Tibial artery (tissue), 4 donors: ENCODE measurements at regions not wholly inside any gene's neighbourhood (a gene's known extent, or its start where the extent isn't known, plus 50 kb on each side); places are given as distances from the start of the nearest gene placed in this dataset.

ENCODE experiments used
- DNase-seq, 2 donors: peaks; one replicate each; pipeline ENCODE4 v3.0.0-alpha.2; 2019
- H3K27ac ChIP-seq, 2 donors: fragments of 200-600 bp; sonication (generic) in 1 of 2; 1 replicate in 1 of 2; 2 replicates in 1 of 2; pipeline ENCODE4 v1.5.1; 2018 to 2019; ENCODE audit warnings: mild to moderate bottlenecking in 1 of 2
- H3K27me3 ChIP-seq, 2 donors: fragments of 200-600 bp; sonication (generic) in 1 of 2; one replicate each; pipeline versions ENCODE4 v1.5.1 to v1.6.0; 2016 to 2019
- H3K36me3 ChIP-seq, 3 donors: fragments of 200-600 bp; sonication (generic) in 2 of 3; one replicate each; pipeline ENCODE4 v1.5.1; 2016 to 2019; ENCODE audit warnings: mild to moderate bottlenecking in 2 of 3
- H3K4me1 ChIP-seq, 4 donors: fragments of 200-600 bp; sonication (generic) in 2 of 4; 1 replicate in 3 of 4; 2 replicates in 1 of 4; pipeline ENCODE4 v1.5.1; 2016 to 2019
- H3K4me3 ChIP-seq, 2 donors: fragments of 200-600 bp; sonication (generic) in 1 of 2; 1 replicate in 1 of 2; 2 replicates in 1 of 2; pipeline ENCODE4 v1.5.1; 2018 to 2019; ENCODE audit warnings: mild to moderate bottlenecking in 2 of 2
- H3K9me3 ChIP-seq, 3 donors: fragments of 200-600 bp; sonication (generic) in 1 of 3; one replicate each; pipeline ENCODE4 v1.5.1; 2016 to 2019
- CTCF ChIP-seq, 2 experiments: fragments of 200-600 bp in 1 of 2; fragments of 450-650 bp in 1 of 2; IDR thresholded peaks; one replicate each; pipeline ENCODE4 v1.5.1; 2017 to 2019; ENCODE audit warnings: antibody characterized with exemption in 2 of 2, mild to moderate bottlenecking in 1 of 2, moderate library complexity in 1 of 2
- intact Hi-C: fragments of 100-400 bp; cut with DNase I; formaldehyde crosslinking; loops from one replicate; pipeline ENCODE4 v1.15.0; 2023; ENCODE audit warnings: low total_unique reads

GRCh38 chr9:79880626-79881025 lies 308.9 kb downstream of the TLE4 start:
- Histone ChIP-seq H3K27ac (no peak overlapping the region), H3K27me3 (no peaks in the 10 kb centered on the region), H3K4me3 (no peak overlapping the region), H3K36me3 (no peaks in the 10 kb centered on the region), H3K9me3 (no peaks in the 10 kb centered on the region), H3K4me1 (no peaks in the 10 kb centered on the region)
- intact Hi-C loops: no loop called here
- TF ChIP-seq CTCF (IDR thresholded peaks at IDR 0.05): no peak
- no peak for DNase-seq

GRCh38 chr9:79877943-79878602 lies 306.3 kb downstream of the TLE4 start:
- H3K4me1 ChIP-seq: no peaks in the 10 kb centered on the region
- H3K27ac ChIP-seq: no peak overlapping the region
- DNase-seq: no peak
- no peak overlapping the region for H3K4me3 ChIP-seq
- intact Hi-C loops: no loop called here
- no peaks in the 10 kb centered on the region for H3K36me3 ChIP-seq
- TF ChIP-seq CTCF (IDR thresholded peaks at IDR 0.05): no peak
- H3K9me3 ChIP-seq: no peaks in the 10 kb centered on the region
- no peaks in the 10 kb centered on the region for H3K27me3 ChIP-seq

- intact Hi-C loops: no loop called here
- H3K27ac ChIP-seq: no peak overlapping the region
- no peak for DNase-seq
- H3K36me3 ChIP-seq: no peaks in the 10 kb centered on the region
- no peaks in the 10 kb centered on the region for H3K9me3 ChIP-seq
- H3K4me1 ChIP-seq: no peaks in the 10 kb centered on the region
- H3K27me3 ChIP-seq: no peaks in the 10 kb centered on the region
- TF ChIP-seq CTCF (IDR thresholded peaks at IDR 0.05): no peak
- H3K4me3 ChIP-seq: no peak overlapping the region
These were observed 296.9 kb downstream of the TLE4 start for GRCh38 chr9:79868567-79869189.

- intact Hi-C loops: no loop called here
- no peak for TF ChIP-seq CTCF (IDR thresholded peaks at IDR 0.05)
- peaks cover 0 to 2% (median 0%) of the 10 kb centered on the region in 3 donors for H3K9me3 ChIP-seq
- no peaks in the 10 kb centered on the region for H3K27me3 ChIP-seq
- H3K4me1 ChIP-seq: no peaks in the 10 kb centered on the region
- no peak overlapping the region for H3K27ac ChIP-seq
- no peak overlapping the region for H3K4me3 ChIP-seq
- DNase-seq: no peak
- H3K36me3 ChIP-seq: no peaks in the 10 kb centered on the region
These were observed 291.4 kb downstream of the TLE4 start for GRCh38 chr9:79862921-79863890.

- no peak for DNase-seq
- intact Hi-C loops: no loop called here
- H3K27ac ChIP-seq: no peak overlapping the region
- peaks cover 0 to 2% (median 0%) of the 10 kb centered on the region in 3 donors for H3K9me3 ChIP-seq
- H3K4me3 ChIP-seq: no peak overlapping the region
- no peak for TF ChIP-seq CTCF (IDR thresholded peaks at IDR 0.05)
- H3K36me3 ChIP-seq: no peaks in the 10 kb centered on the region
- no peaks in the 10 kb centered on the region for H3K4me1 ChIP-seq
- H3K27me3 ChIP-seq: no peaks in the 10 kb centered on the region
These were observed 286.7 kb downstream of the TLE4 start for GRCh38 chr9:79858508-79858907.
